ENCODE measurements at regions not wholly inside any gene's neighbourhood (a gene's known extent, or its start where the extent isn't known, plus 50 kb on each side); places are given as distances from the start of the nearest gene placed in this dataset.

GRCh38 chr5:89129941-89130340 is 247.0 kb upstream of the MEF2C start:
- TF ChIP-seq CTCF (IDR thresholded peaks at IDR 0.05; ENCODE audit: extremely low read depth in 1 of 2, insufficient read depth in 1 of 2, low read depth in 1 of 2, low read length in 2 of 2) (no peak), JUN (IDR thresholded peaks at IDR 0.05; ENCODE audit: borderline replicate concordance, insufficient read depth, insufficient read length, low read depth) (no peak), MAX (IDR thresholded peaks at IDR 0.05; ENCODE audit: insufficient read depth, insufficient read length) (no peak), EZH2 (IDR thresholded peaks at IDR 0.05; ENCODE audit: borderline replicate concordance, low read depth, low read length, severe bottlenecking) (no peak), POLR2AphosphoS5 (IDR thresholded peaks at IDR 0.05; ENCODE audit: insufficient read depth, low read depth, low read length) (no peak), POLR2A (IDR thresholded peaks at IDR 0.05; ENCODE audit: low read depth, low read length) (no peak), MYC (IDR thresholded peaks at IDR 0.05; ENCODE audit: low read depth, low read length) (no peak), GATA2 (IDR thresholded peaks at IDR 0.05; ENCODE audit: insufficient read depth, insufficient read length, low read depth, low read length) (no peak), FOS (IDR thresholded peaks at IDR 0.05; ENCODE audit: borderline replicate concordance, insufficient read depth, low read length) (no peak)

Measured in endothelial cell of umbilical vein (primary cell).